H9 (cell line): ENCODE measurements at regions not wholly inside any gene's neighbourhood (a gene's known extent, or its start where the extent isn't known, plus 50 kb on each side); places are given as distances from the start of the nearest gene placed in this dataset.

Experiments
- DNase-seq: peaks from one replicate; pipeline ENCODE4 v3.0.0-alpha.2; 2017
- H2AFZ ChIP-seq: one replicate; pipeline ENCODE4 v1.6.1; 2013; ENCODE audit warnings: mild to moderate bottlenecking, low read length, control low read depth, moderate library complexity
- H2AK5ac ChIP-seq: 2 replicates; pipeline ENCODE4 v1.6.1; 2013; ENCODE audit warnings: low read length, control low read depth, mixed read lengths; ENCODE audit not compliant: insufficient read length
- H2BK120ac ChIP-seq: one replicate; pipeline ENCODE4 v1.6.1; 2013; ENCODE audit warnings: low read depth, mild to moderate bottlenecking, low read length, control low read depth, inconsistent platforms; ENCODE audit not compliant: poor library complexity, severe bottlenecking
- H2BK12ac ChIP-seq: 2 replicates; pipeline ENCODE4 v1.6.1; 2013; ENCODE audit warnings: low read length, control low read depth, mixed read lengths, low read depth; ENCODE audit not compliant: insufficient read length
- H2BK15ac ChIP-seq: 2 replicates; pipeline ENCODE4 v1.6.1; 2013; ENCODE audit warnings: low read depth, low read length, control low read depth
- H2BK20ac ChIP-seq: one replicate; pipeline ENCODE4 v1.6.1; 2013; ENCODE audit warnings: low read depth, mild to moderate bottlenecking, low read length, control low read depth, inconsistent platforms; ENCODE audit not compliant: poor library complexity, severe bottlenecking
- H2BK5ac ChIP-seq: 2 replicates; pipeline ENCODE4 v1.6.1; 2013; ENCODE audit warnings: low read length, control low read depth, mixed read lengths; ENCODE audit not compliant: insufficient read length
- H3K14ac ChIP-seq: 2 replicates; pipeline ENCODE4 v1.6.1; 2013; ENCODE audit warnings: low read length, control low read depth; ENCODE audit not compliant: insufficient read depth
- H3K18ac ChIP-seq: 2 replicates; pipeline ENCODE4 v1.6.1; 2013; ENCODE audit warnings: low read depth, mild to moderate bottlenecking, mixed read lengths, low read length, control low read depth; ENCODE audit not compliant: insufficient read length
- H3K23ac ChIP-seq: 2 replicates; pipeline ENCODE4 v1.6.1; 2013; ENCODE audit warnings: low read length, control low read depth, mixed read lengths, low read depth; ENCODE audit not compliant: insufficient read length
- H3K23me2 ChIP-seq: 2 replicates; pipeline ENCODE4 v1.6.1; 2013; ENCODE audit warnings: low read depth, mild to moderate bottlenecking, mixed read lengths, low read length, control low read depth; ENCODE audit not compliant: insufficient read length, poor library complexity, severe bottlenecking
- H3K27ac ChIP-seq: 2 replicates; pipeline ENCODE4 v1.5.1; 2013; ENCODE audit warnings: low read length, control low read depth, mixed read lengths, low read depth; ENCODE audit not compliant: insufficient read length
- H3K27me3 ChIP-seq: 2 replicates; pipeline ENCODE4 v1.6.1; 2013; ENCODE audit warnings: low read length, control low read depth, inconsistent platforms; ENCODE audit not compliant: insufficient read depth
- H3K4ac ChIP-seq: 2 replicates; pipeline ENCODE4 v1.6.1; 2013; ENCODE audit warnings: low read depth, mild to moderate bottlenecking, control low read depth, inconsistent platforms, low read length, moderate library complexity
- H3K4me1 ChIP-seq: 2 replicates; pipeline ENCODE4 v1.6.1; 2013; ENCODE audit warnings: low read length, control low read depth, inconsistent platforms; ENCODE audit not compliant: insufficient read depth
- H3K4me2 ChIP-seq: 2 replicates; pipeline ENCODE4 v1.6.1; 2013; ENCODE audit warnings: low read length, control low read depth, mixed read lengths; ENCODE audit not compliant: insufficient read length, insufficient read depth
- H3K56ac ChIP-seq: 2 replicates; pipeline ENCODE4 v1.6.1; 2013; ENCODE audit warnings: low read depth, mild to moderate bottlenecking, mixed read lengths, low read length, control low read depth; ENCODE audit not compliant: insufficient read length
- H3K79me1 ChIP-seq: 2 replicates; pipeline ENCODE4 v1.6.1; 2013; ENCODE audit warnings: low read depth, mild to moderate bottlenecking, moderate library complexity, low read length, control low read depth, inconsistent platforms; ENCODE audit not compliant: insufficient read depth, poor library complexity, severe bottlenecking
- H3K79me2 ChIP-seq: 2 replicates; pipeline ENCODE4 v1.6.1; 2013; ENCODE audit warnings: low read length, control low read depth, inconsistent platforms; ENCODE audit not compliant: insufficient read depth
- H3K9ac ChIP-seq: 2 replicates; pipeline ENCODE4 v1.6.1; 2013; ENCODE audit warnings: low read length, control low read depth, mixed read lengths; ENCODE audit not compliant: insufficient read length; ENCODE audit errors: extremely low read depth
- H3K9me3 ChIP-seq: one replicate; pipeline ENCODE4 v1.6.1; 2013; ENCODE audit warnings: low read depth, low read length, inconsistent platforms; ENCODE audit not compliant: control insufficient read depth
- H3T11ph ChIP-seq: one replicate; pipeline ENCODE4 v1.6.1; 2013; ENCODE audit warnings: mild to moderate bottlenecking, low read length, control low read depth, inconsistent platforms
- H4K20me1 ChIP-seq: one replicate; pipeline ENCODE4 v1.6.1; 2013; ENCODE audit not compliant: control insufficient read depth, insufficient read length, insufficient read depth
- H4K5ac ChIP-seq: 2 replicates; pipeline ENCODE4 v1.6.1; 2013; ENCODE audit warnings: low read depth, mild to moderate bottlenecking, mixed read lengths, low read length, control low read depth; ENCODE audit not compliant: insufficient read length
- H4K8ac ChIP-seq: replicated peaks from 2 replicates; pipeline ENCODE4 v1.6.1; 2013; ENCODE audit warnings: low read length, control low read depth, mixed read lengths, low read depth; ENCODE audit not compliant: insufficient read length
- H4K91ac ChIP-seq: 2 replicates; pipeline ENCODE4 v1.6.1; 2013; ENCODE audit warnings: low read depth, mild to moderate bottlenecking, moderate library complexity, mixed read lengths, low read length, control low read depth; ENCODE audit not compliant: insufficient read length
- H3K27ac Mint-ChIP-seq, 3 experiments: 2 replicates in 2 of 3; 3 replicates in 1 of 3; pipeline ENCODE4 v1.8.0; 2020 to 2021; ENCODE audit warnings: mixed read lengths in 3 of 3, mild to moderate bottlenecking in 1 of 3, moderate library complexity in 1 of 3
- H3K27me3 Mint-ChIP-seq: 2 replicates; pipeline ENCODE4 v1.8.0; 2021; ENCODE audit warnings: low read depth, mild to moderate bottlenecking, moderate library complexity, mixed read lengths
- H3K36me3 Mint-ChIP-seq, 3 experiments: 2 replicates in 2 of 3; 3 replicates in 1 of 3; pipeline ENCODE4 v1.8.0; 2020 to 2021; ENCODE audit warnings: low read depth in 3 of 3, mixed read lengths in 3 of 3; ENCODE audit not compliant: insufficient read depth in 1 of 3
- H3K4me1 Mint-ChIP-seq, 2 experiments: 2 replicates each; pipeline ENCODE4 v1.8.0; 2020; ENCODE audit warnings: mixed read lengths in 2 of 2
- H3K4me3 Mint-ChIP-seq, 2 experiments: 2 replicates in 1 of 2; 3 replicates in 1 of 2; pipeline ENCODE4 v1.8.0; 2020 to 2021; ENCODE audit warnings: mild to moderate bottlenecking in 2 of 2, mixed read lengths in 2 of 2, moderate library complexity in 1 of 2
- H3K9me3 Mint-ChIP-seq, 2 experiments: 2 replicates in 1 of 2; 3 replicates in 1 of 2; pipeline ENCODE4 v1.8.0; 2020; ENCODE audit warnings: mild to moderate bottlenecking in 2 of 2, mixed read lengths in 2 of 2, moderate library complexity in 1 of 2
- CTCF ChIP-seq: fragments of 200-600 bp; sonication (generic); conservative IDR thresholded peaks from 3 replicates; pipeline ENCODE4 v1.8.0; 2021; ENCODE audit warnings: antibody characterized with exemption, mild to moderate bottlenecking
- WGBS: extraction: QIAGEN DNeasy Blood & Tissue Kit; methylation state at CpG from one replicate; pipeline ENCODE4 v1.1.7; 2013; ENCODE audit warnings: missing lambda C conversion rate, low lambda C conversion rate, mixed read lengths; ENCODE audit not compliant: insufficient read length; ENCODE audit errors: extremely low coverage; 5-methylcytosine and 5-hydroxymethylcytosine counted together

- Histone ChIP-seq H3K14ac (no peak overlapping the region), H3K27ac (no peak overlapping the region), H3K4ac (no peak overlapping the region), H4K91ac (no peak overlapping the region), H3K27me3 (no peaks in the 10 kb centered on the region), H3K4me1 (no peaks in the 10 kb centered on the region), H3T11ph (no peak overlapping the region), H3K79me2 (no peaks in the 10 kb centered on the region), H2BK12ac (no peak overlapping the region), H2BK5ac (no peak overlapping the region), H3K23ac (no peak overlapping the region), H2AFZ (no peak overlapping the region), H3K23me2 (no peaks in the 10 kb centered on the region), H2AK5ac (no peak overlapping the region), H3K9ac (no peak overlapping the region), H3K18ac (no peak overlapping the region), H4K5ac (no peak overlapping the region), H4K8ac (no peak overlapping the region), H3K79me1 (no peaks in the 10 kb centered on the region), H3K56ac (no peak overlapping the region), H2BK20ac (no peak overlapping the region), H2BK120ac (no peak overlapping the region), H3K4me2 (no peak overlapping the region), H4K20me1 (no peaks in the 10 kb centered on the region), H2BK15ac (no peak overlapping the region), H3K9me3 (peaks cover 7% of the 10 kb centered on the region)
- peaks cover 0 to 8% (median 7%) of the 10 kb centered on the region in 3 experiments; a peak in 4 of 7 replicates for H3K36me3 Mint-ChIP-seq
- H3K27ac Mint-ChIP-seq, result no peak overlapping the region; a peak in 1 of 7 replicates
- no peak for TF ChIP-seq CTCF
- H3K4me3 Mint-ChIP-seq, result no peak overlapping the region
- H3K4me1 Mint-ChIP-seq, result peaks cover 3 to 4% of the 10 kb centered on the region in 2 experiments; a peak in 2 of 4 replicates
- peaks cover 2% of the 10 kb centered on the region for H3K27me3 Mint-ChIP-seq
- no CpG with 5 or more reads among the region's 5 CpGs for WGBS
- no peak for DNase-seq
- H3K9me3 Mint-ChIP-seq, result peaks cover 22 to 28% of the 10 kb centered on the region in 2 experiments
Measured at GRCh38 chr5:54861212-54861894, 124.0 kb downstream of the ESM1 start.
